ENCODE measurements at regions not wholly inside any gene's neighbourhood (a gene's known extent, or its start where the extent isn't known, plus 50 kb on each side); places are given as distances from the start of the nearest gene placed in this dataset.
"Not testable (repeated sequence)": the region's sequence is repeated elsewhere in the genome, so short reads cannot be mapped to it uniquely, and the experiment has no call there.

- in situ Hi-C loops (cut with MboI; ENCODE audit: low pct_unique_long_range_greater_than_20kb, low sequenced_read_pairs) = no loop called here
- no peak for DNase-seq
These were observed 51.3 kb upstream of the CADPS start for GRCh38 chr3:62926494-62926893.

- no peak for DNase-seq
- in situ Hi-C loops (cut with MboI; ENCODE audit: low pct_unique_long_range_greater_than_20kb, low sequenced_read_pairs) = no loop called here
These were observed 53.0 kb upstream of the CADPS start for GRCh38 chr3:62928256-62928655.

GRCh38 chr3:62929771-62930170 lies 54.6 kb upstream of the CADPS start:
- in situ Hi-C loops (cut with MboI; ENCODE audit: low pct_unique_long_range_greater_than_20kb, low sequenced_read_pairs) = no loop called here

GRCh38 chr3:62935793-62936192 lies 60.6 kb upstream of the CADPS start:
- no peak for DNase-seq
- in situ Hi-C loops (cut with MboI; ENCODE audit: low pct_unique_long_range_greater_than_20kb, low sequenced_read_pairs) = no loop called here

More at GRCh38 chr3:62929771-62930170, 54.6 kb upstream of the CADPS start:
- no peak for DNase-seq

- no peak for DNase-seq
- in situ Hi-C loops (cut with MboI; ENCODE audit: low pct_unique_long_range_greater_than_20kb, low sequenced_read_pairs) = no loop called here
These were observed 61.5 kb upstream of the CADPS start for GRCh38 chr3:62936626-62937254.

GRCh38 chr3:62938583-62938982 lies 63.4 kb upstream of the CADPS start:
- DNase-seq = no peak
- in situ Hi-C loops (cut with MboI; ENCODE audit: low pct_unique_long_range_greater_than_20kb, low sequenced_read_pairs) = no loop called here

GRCh38 chr3:62939707-62940106 lies 64.5 kb upstream of the CADPS start:
- in situ Hi-C loops (cut with MboI; ENCODE audit: low pct_unique_long_range_greater_than_20kb, low sequenced_read_pairs) = no loop called here
- no peak for DNase-seq

- no peak for DNase-seq
- in situ Hi-C loops (cut with MboI; ENCODE audit: low pct_unique_long_range_greater_than_20kb, low sequenced_read_pairs) = no loop called here
These were observed 65.8 kb upstream of the CADPS start for GRCh38 chr3:62940771-62941563.

GRCh38 chr3:62942227-62942626 lies 67.0 kb upstream of the CADPS start:
- no peak for DNase-seq
- in situ Hi-C loops (cut with MboI; ENCODE audit: low pct_unique_long_range_greater_than_20kb, low sequenced_read_pairs) = no loop called here

GRCh38 chr3:62942764-62943163 lies 67.5 kb upstream of the CADPS start:
- DNase-seq = no peak
- in situ Hi-C loops (cut with MboI; ENCODE audit: low pct_unique_long_range_greater_than_20kb, low sequenced_read_pairs) = no loop called here

- in situ Hi-C loops (cut with MboI; ENCODE audit: low pct_unique_long_range_greater_than_20kb, low sequenced_read_pairs) = no loop called here
These were observed 73.7 kb upstream of the CADPS start for GRCh38 chr3:62948921-62949320.

GRCh38 chr3:62950210-62950609 lies 75.0 kb upstream of the CADPS start:
- in situ Hi-C loops (cut with MboI; ENCODE audit: low pct_unique_long_range_greater_than_20kb, low sequenced_read_pairs) = no loop called here
- DNase-seq = no peak

More at GRCh38 chr3:62948921-62949320, 73.7 kb upstream of the CADPS start:
- DNase-seq = no peak

- in situ Hi-C loops (cut with MboI; ENCODE audit: low pct_unique_long_range_greater_than_20kb, low sequenced_read_pairs) = no loop called here
- DNase-seq = no peak
These were observed 75.9 kb upstream of the CADPS start for GRCh38 chr3:62951037-62951613.

GRCh38 chr3:62951880-62952279 lies 76.7 kb upstream of the CADPS start:
- DNase-seq; in situ Hi-C loops (cut with MboI; ENCODE audit: low pct_unique_long_range_greater_than_20kb, low sequenced_read_pairs): not testable (repeated sequence)

GRCh38 chr3:62954580-62954979 lies 79.4 kb upstream of the CADPS start:
- DNase-seq = no peak
- in situ Hi-C loops (cut with MboI; ENCODE audit: low pct_unique_long_range_greater_than_20kb, low sequenced_read_pairs) = no loop called here

- no peak for DNase-seq
- in situ Hi-C loops (cut with MboI; ENCODE audit: low pct_unique_long_range_greater_than_20kb, low sequenced_read_pairs) = no loop called here
These were observed 79.9 kb upstream of the CADPS start for GRCh38 chr3:62955126-62955525.

- in situ Hi-C loops (cut with MboI; ENCODE audit: low pct_unique_long_range_greater_than_20kb, low sequenced_read_pairs) = no loop called here
These were observed 81.2 kb upstream of the CADPS start for GRCh38 chr3:62956411-62956810.

GRCh38 chr3:62961874-62962556 lies 86.8 kb upstream of the CADPS start:
- DNase-seq = no peak
- in situ Hi-C loops (cut with MboI; ENCODE audit: low pct_unique_long_range_greater_than_20kb, low sequenced_read_pairs) = no loop called here

More at GRCh38 chr3:62956411-62956810, 81.2 kb upstream of the CADPS start:
- no peak for DNase-seq

- no peak for DNase-seq
- in situ Hi-C loops (cut with MboI; ENCODE audit: low pct_unique_long_range_greater_than_20kb, low sequenced_read_pairs) = no loop called here
These were observed 87.5 kb upstream of the CADPS start for GRCh38 chr3:62962714-62963113.

- no peak for DNase-seq
- in situ Hi-C loops (cut with MboI; ENCODE audit: low pct_unique_long_range_greater_than_20kb, low sequenced_read_pairs) = no loop called here
These were observed 90.1 kb upstream of the CADPS start for GRCh38 chr3:62965311-62965710.
